ENCODE measurements at regions not wholly inside any gene's neighbourhood (a gene's known extent, or its start where the extent isn't known, plus 50 kb on each side); places are given as distances from the start of the nearest gene placed in this dataset.

GRCh38 chr21:22132358-22133071 lies 1134.3 kb downstream of the NCAM2 start:
- TF ChIP-seq POLR2A (IDR thresholded peaks at IDR 0.05) (no peak), CTCF (IDR thresholded peaks at IDR 0.05) (no peak), POLR2AphosphoS5 (IDR thresholded peaks at IDR 0.05) (no peak)

All from breast epithelium (tissue), 3 donors.